Gastroesophageal sphincter (tissue), 3 donors: ENCODE measurements at regions not wholly inside any gene's neighbourhood (a gene's known extent, or its start where the extent isn't known, plus 50 kb on each side); places are given as distances from the start of the nearest gene placed in this dataset.

Experiments used
- POLR2A ChIP-seq, 2 donors: fragments of 450-650 bp; IDR thresholded peaks; one replicate each; pipeline ENCODE4 v1.6.1; 2017; ENCODE audit warnings: antibody characterized with exemption in 2 of 2, mild to moderate bottlenecking in 2 of 2, moderate library complexity in 1 of 2
- TF ChIP-seq, protein P1 (sequence below), 4 experiments: fragments of 200-600 bp in 2 of 4; fragments of 450-650 bp in 2 of 4; sonication (generic) in 1 of 4; IDR thresholded peaks; one replicate each; pipeline ENCODE4 v1.5.1; 2017 to 2019; ENCODE audit warnings: antibody characterized with exemption in 4 of 4, mild to moderate bottlenecking in 2 of 4, moderate library complexity in 2 of 4

DNA sequence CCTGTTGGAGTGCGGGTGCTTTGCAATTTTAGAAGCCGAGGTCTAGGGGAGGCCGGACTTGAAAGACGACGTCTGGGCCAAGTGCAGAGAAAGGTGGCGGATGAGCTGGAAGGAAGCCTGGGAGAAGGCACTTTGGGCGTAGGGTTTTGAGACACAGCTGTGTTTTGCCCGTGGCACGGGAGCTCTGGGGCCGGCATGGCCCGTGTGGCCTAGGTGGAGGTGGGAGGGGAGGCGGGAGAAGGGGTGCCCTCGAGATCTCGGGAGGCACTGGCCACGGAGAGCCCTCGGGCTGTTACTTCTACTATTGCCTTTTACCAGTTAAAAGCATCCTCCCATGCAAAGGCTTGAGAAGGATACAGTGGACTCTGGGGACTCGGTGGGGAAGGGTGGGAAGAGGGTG, 161.9 kb downstream of the FOXL1 start:
- TF ChIP-seq, protein P1, sequence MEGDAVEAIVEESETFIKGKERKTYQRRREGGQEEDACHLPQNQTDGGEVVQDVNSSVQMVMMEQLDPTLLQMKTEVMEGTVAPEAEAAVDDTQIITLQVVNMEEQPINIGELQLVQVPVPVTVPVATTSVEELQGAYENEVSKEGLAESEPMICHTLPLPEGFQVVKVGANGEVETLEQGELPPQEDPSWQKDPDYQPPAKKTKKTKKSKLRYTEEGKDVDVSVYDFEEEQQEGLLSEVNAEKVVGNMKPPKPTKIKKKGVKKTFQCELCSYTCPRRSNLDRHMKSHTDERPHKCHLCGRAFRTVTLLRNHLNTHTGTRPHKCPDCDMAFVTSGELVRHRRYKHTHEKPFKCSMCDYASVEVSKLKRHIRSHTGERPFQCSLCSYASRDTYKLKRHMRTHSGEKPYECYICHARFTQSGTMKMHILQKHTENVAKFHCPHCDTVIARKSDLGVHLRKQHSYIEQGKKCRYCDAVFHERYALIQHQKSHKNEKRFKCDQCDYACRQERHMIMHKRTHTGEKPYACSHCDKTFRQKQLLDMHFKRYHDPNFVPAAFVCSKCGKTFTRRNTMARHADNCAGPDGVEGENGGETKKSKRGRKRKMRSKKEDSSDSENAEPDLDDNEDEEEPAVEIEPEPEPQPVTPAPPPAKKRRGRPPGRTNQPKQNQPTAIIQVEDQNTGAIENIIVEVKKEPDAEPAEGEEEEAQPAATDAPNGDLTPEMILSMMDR (IDR thresholded peaks at IDR 0.05) = no peak
- TF ChIP-seq POLR2A (IDR thresholded peaks at IDR 0.05) = no peak
